KOPT-K1 (cell line): ENCODE measurements at regions not wholly inside any gene's neighbourhood (a gene's known extent, or its start where the extent isn't known, plus 50 kb on each side); places are given as distances from the start of the nearest gene placed in this dataset.
"Not testable (repeated sequence)": the region's sequence is repeated elsewhere in the genome, so short reads cannot be mapped to it uniquely, and the experiment has no call there.

Source experiments
- H3K27ac ChIP-seq: fragments of 200-600 bp; sonication (generic); 2 replicates; pipeline ENCODE4 v1.5.1; 2016; ENCODE audit warnings: antibody characterized with exemption, mild to moderate bottlenecking, low read depth, low read length; ENCODE audit not compliant: poor library complexity, severe bottlenecking
- H3K36me3 ChIP-seq: fragments of 200-600 bp; sonication (generic); 2 replicates; pipeline ENCODE4 v1.5.1; 2017; ENCODE audit warnings: antibody characterized with exemption, mild to moderate bottlenecking, low read length, moderate library complexity; ENCODE audit not compliant: insufficient read depth
- H3K9me3 ChIP-seq: fragments of 200-600 bp; sonication (generic); 2 replicates; pipeline ENCODE4 v1.5.1; 2017; ENCODE audit warnings: antibody characterized with exemption, low read length, mild to moderate bottlenecking; ENCODE audit not compliant: insufficient read depth, poor library complexity, severe bottlenecking

GRCh38 chr12:4202487-4202886 is 71.1 kb upstream of the CCND2 start:
- no peaks in the 10 kb centered on the region for H3K36me3 ChIP-seq
- H3K9me3 ChIP-seq: no peaks in the 10 kb centered on the region
- H3K27ac ChIP-seq: no peak overlapping the region

GRCh38 chr12:4201333-4202100 is 72.0 kb upstream of the CCND2 start:
- Histone ChIP-seq H3K9me3 (no peaks in the 10 kb centered on the region), H3K27ac (no peak overlapping the region), H3K36me3 (no peaks in the 10 kb centered on the region)

GRCh38 chr12:4197922-4198763 is 75.4 kb upstream of the CCND2 start:
- no peak overlapping the region for H3K27ac ChIP-seq
- no peaks in the 10 kb centered on the region for H3K36me3 ChIP-seq
- H3K9me3 ChIP-seq: no peaks in the 10 kb centered on the region

- no peaks in the 10 kb centered on the region for H3K9me3 ChIP-seq
Observed at GRCh38 chr12:4196805-4197420, 76.6 kb upstream of the CCND2 start.

GRCh38 chr12:4194668-4195067 is 78.9 kb upstream of the CCND2 start:
- H3K36me3 ChIP-seq: no peaks in the 10 kb centered on the region
- H3K27ac ChIP-seq: no peak overlapping the region

More at GRCh38 chr12:4196805-4197420, 76.6 kb upstream of the CCND2 start:
- H3K36me3 ChIP-seq: no peaks in the 10 kb centered on the region
- H3K27ac ChIP-seq: no peak overlapping the region

DNA sequence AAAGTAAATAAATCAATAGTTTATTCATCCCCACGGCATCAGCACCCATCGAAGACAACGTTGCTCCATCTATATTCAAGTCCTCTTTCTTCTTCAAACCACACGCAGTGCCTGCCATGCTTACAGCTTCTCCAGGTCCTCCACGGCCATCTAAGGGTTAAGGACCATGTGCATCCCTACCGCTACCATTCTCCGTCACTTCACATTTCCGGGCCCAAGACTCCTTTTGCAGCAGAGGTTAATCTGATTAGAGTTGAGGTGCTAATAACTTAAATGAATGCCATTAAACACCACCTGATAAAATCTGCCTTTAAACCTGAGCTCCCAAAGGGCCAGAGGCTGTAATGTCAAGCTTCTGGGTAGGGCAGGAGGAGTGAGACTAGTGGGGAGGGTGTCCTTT is 79.7 kb upstream of the CCND2 start:
- H3K36me3 ChIP-seq: no peaks in the 10 kb centered on the region
- no peaks in the 10 kb centered on the region for H3K9me3 ChIP-seq
- H3K27ac ChIP-seq: no peak overlapping the region

More at GRCh38 chr12:4194668-4195067, 78.9 kb upstream of the CCND2 start:
- no peaks in the 10 kb centered on the region for H3K9me3 ChIP-seq

- no peak overlapping the region for H3K27ac ChIP-seq
- H3K9me3 ChIP-seq: no peaks in the 10 kb centered on the region
- no peaks in the 10 kb centered on the region for H3K36me3 ChIP-seq
Observed at GRCh38 chr12:4191642-4192041, 81.9 kb upstream of the CCND2 start.

- H3K9me3 ChIP-seq: no peaks in the 10 kb centered on the region
- H3K36me3 ChIP-seq: no peaks in the 10 kb centered on the region
- no peak overlapping the region for H3K27ac ChIP-seq
Observed at GRCh38 chr12:4191149-4191548, 82.4 kb upstream of the CCND2 start.

- Histone ChIP-seq H3K36me3 (no peaks in the 10 kb centered on the region), H3K9me3 (no peaks in the 10 kb centered on the region)
Observed at GRCh38 chr12:4190366-4191063, 83.0 kb upstream of the CCND2 start.

GRCh38 chr12:4189721-4190120 is 83.8 kb upstream of the CCND2 start:
- H3K36me3 ChIP-seq: no peaks in the 10 kb centered on the region
- H3K9me3 ChIP-seq: no peaks in the 10 kb centered on the region
- H3K27ac ChIP-seq: no peak overlapping the region

More at GRCh38 chr12:4190366-4191063, 83.0 kb upstream of the CCND2 start:
- no peak overlapping the region for H3K27ac ChIP-seq

DNA sequence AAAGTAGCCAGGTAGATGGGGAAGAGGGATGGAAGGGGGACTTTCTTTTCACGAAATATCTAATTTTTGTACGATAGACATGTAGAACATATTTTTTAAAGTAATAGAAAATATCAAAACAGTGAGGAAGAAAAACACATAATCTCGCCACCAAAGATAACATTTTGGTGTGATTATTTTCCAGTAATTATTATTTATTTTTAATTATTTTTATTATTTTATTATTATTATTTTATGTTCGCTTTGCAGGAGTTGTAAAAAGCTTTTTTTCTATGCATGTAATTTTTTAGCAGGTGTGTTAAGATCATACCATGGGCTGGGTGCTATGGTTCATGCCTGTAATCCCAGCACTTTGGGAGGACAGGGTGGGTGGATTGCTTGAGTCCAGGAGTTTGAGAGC is 85.6 kb upstream of the CCND2 start:
- H3K36me3 ChIP-seq: no peaks in the 10 kb centered on the region
- peaks cover 11% of the 10 kb centered on the region for H3K9me3 ChIP-seq
- H3K27ac ChIP-seq: no peak overlapping the region

- not testable (repeated sequence) for H3K27ac ChIP-seq, H3K36me3 ChIP-seq
- peaks cover 16% of the 10 kb centered on the region for H3K9me3 ChIP-seq
Observed at GRCh38 chr12:4187315-4187714, 86.2 kb upstream of the CCND2 start.

DNA sequence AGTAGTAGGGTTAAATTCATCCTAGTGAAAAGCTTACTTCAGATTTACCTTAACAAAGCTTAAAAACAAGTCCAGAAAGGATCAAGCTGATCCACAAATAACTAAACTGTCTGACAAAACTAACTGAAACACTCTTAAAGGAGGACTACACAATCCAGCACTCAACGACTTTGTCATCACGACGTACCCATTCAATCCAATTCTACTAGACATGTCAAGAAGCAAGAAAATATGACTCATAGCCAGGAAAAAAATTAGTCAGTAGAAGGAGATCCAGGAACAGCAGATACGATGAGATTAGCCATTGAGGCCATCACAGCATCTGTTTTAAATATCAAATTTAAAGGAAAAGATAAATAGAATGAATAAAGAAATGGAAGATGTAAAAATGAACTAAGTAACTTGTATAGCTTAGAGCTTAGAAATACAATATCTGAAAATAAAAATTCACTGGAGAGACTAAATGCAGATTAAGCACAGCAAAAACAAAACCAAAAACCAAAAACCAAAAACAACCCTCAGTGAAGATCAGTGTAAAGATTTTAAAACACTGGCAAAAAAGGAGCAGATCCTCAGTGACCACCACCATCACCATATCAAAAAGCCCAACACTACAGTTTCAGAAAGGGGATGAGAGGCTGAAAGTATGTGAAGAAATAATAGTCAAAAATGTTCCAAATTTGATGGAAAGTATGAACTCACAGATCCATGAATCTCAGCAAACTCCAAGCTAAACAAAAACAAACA is 95.0 kb upstream of the CCND2 start:
- no peaks in the 10 kb centered on the region for H3K36me3 ChIP-seq
- H3K27ac ChIP-seq: no peak overlapping the region
- peaks cover 12% of the 10 kb centered on the region for H3K9me3 ChIP-seq

DNA sequence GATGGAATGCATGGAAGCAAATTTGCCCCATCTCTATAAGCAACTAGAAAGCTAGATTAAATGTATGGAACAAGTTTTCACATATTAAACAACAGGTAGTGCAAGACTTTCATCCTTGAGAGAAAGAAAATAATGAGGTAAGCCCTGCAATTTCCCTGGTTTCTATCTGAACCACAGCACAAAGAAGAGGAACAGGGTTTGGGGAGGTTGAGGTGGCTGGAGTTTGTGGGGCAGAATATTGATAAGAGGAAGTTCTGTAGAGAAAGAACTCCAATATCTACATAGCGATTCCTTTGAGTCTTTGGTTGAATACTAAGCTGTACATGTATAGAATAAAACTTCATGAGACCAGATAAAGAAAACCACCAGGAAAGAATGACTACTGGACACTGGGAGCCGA is 96.3 kb upstream of the CCND2 start:
- no peak overlapping the region for H3K27ac ChIP-seq
- H3K36me3 ChIP-seq: no peaks in the 10 kb centered on the region
- no peaks in the 10 kb centered on the region for H3K9me3 ChIP-seq
